PFSK-1 (cell line): ENCODE measurements at regions not wholly inside any gene's neighbourhood (a gene's known extent, or its start where the extent isn't known, plus 50 kb on each side); places are given as distances from the start of the nearest gene placed in this dataset.

ENCODE experiments used
- FOXP2 ChIP-seq: optimal IDR thresholded peaks from 2 replicates; pipeline ENCODE3; 2011; ENCODE audit warnings: borderline replicate concordance, control low read depth, inconsistent platforms; ENCODE audit not compliant: insufficient read depth; ENCODE audit errors: extremely low read length, extremely low read depth
- POLR2AphosphoS5 ChIP-seq: IDR thresholded peaks from 2 replicates; pipeline ENCODE4 v1.6.1; 2012; ENCODE audit warnings: low read depth, mild to moderate bottlenecking, control low read depth, low read length, moderate library complexity
- REST ChIP-seq, 2 experiments: IDR thresholded peaks; 2 replicates each; pipeline versions ENCODE4 v1.6.1 to v1.8.0; 2011 to 2012; ENCODE audit warnings: low read depth in 2 of 2, low read length in 2 of 2, control low read depth in 1 of 2, inconsistent platforms in 1 of 2, mild to moderate bottlenecking in 1 of 2, moderate library complexity in 1 of 2; ENCODE audit not compliant: insufficient read depth in 1 of 2
- SIN3A ChIP-seq: IDR thresholded peaks from 2 replicates; pipeline ENCODE4 v1.6.1; 2012; ENCODE audit warnings: mild to moderate bottlenecking, low read length, moderate library complexity, borderline replicate concordance; ENCODE audit not compliant: insufficient read depth
- TAF1 ChIP-seq: IDR thresholded peaks from 2 replicates; pipeline ENCODE4 v1.6.1; 2012; ENCODE audit warnings: low read length, control low read depth, borderline replicate concordance; ENCODE audit not compliant: insufficient read depth

DNA sequence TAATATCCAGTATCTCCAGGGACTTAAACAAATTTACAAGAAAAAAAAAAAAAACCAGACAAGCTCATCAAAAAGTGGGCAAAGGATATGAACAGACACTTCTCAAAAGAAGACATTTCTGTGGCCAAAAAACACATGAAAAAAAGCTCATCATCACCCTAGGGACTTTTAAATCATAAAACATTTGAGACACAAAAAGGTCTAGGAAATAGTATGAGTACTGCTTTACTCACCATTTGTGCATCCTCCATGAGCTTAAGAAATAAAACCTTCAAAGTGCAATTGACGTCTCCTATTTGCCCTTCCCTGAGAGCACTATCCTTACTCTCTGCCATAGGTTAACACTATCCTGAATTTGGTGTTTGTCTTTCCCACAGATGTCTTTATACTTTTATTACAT is 193.7 kb upstream of the NREP start:
- TF ChIP-seq TAF1 = no peak
- no peak for TF ChIP-seq POLR2AphosphoS5
- TF ChIP-seq SIN3A = no peak
- no peak for TF ChIP-seq FOXP2
- no peak for TF ChIP-seq REST (IDR thresholded peaks at IDR 0.05; ENCODE audit: insufficient read depth in 1 of 2, low read depth in 2 of 2, low read length in 2 of 2)

DNA sequence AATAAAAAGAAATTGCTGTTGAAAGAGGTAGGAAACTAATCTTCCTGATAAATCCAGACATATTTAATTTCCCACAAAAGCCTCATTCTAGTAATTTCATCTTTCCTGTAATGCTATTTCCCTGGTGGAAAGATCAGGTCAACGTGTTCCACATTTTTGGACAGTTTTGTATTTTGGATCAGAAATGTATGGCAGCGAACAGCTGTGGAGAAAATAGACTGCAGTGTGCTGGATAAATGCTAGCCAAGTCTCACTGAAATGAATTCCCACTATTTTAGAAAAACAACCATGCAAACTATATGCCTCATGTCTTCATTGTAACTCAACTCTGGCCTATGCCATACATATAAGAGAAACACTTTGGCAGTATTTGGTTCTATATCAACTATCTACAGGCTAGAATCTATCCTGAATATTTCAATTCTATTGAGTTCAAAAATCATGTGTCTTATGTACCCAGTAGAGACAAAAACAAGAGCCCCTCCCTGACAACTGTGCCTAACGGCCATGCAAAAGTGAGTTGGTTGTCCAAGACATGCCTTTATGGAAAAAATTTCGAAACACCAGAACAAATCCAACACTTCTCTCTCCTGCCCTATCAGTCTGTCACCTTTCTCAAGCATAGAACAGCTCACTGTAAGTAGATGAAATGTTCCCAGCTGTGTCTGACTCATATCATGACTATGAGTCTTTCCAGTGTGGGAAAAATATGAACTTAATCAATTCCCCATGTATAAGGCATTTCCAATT is 191.3 kb upstream of the NREP start:
- TF ChIP-seq REST (IDR thresholded peaks at IDR 0.05; ENCODE audit: insufficient read depth in 1 of 2, low read depth in 2 of 2, low read length in 2 of 2) = no peak
- no peak for TF ChIP-seq TAF1
- no peak for TF ChIP-seq POLR2AphosphoS5
- TF ChIP-seq SIN3A = no peak
- TF ChIP-seq FOXP2 = no peak

GRCh38 chr5:111946556-111946955 is 189.6 kb upstream of the NREP start:
- no peak for TF ChIP-seq TAF1
- TF ChIP-seq REST (IDR thresholded peaks at IDR 0.05; ENCODE audit: insufficient read depth in 1 of 2, low read depth in 2 of 2, low read length in 2 of 2) = no peak
- no peak for TF ChIP-seq SIN3A
- no peak for TF ChIP-seq POLR2AphosphoS5
- TF ChIP-seq FOXP2 = no peak

DNA sequence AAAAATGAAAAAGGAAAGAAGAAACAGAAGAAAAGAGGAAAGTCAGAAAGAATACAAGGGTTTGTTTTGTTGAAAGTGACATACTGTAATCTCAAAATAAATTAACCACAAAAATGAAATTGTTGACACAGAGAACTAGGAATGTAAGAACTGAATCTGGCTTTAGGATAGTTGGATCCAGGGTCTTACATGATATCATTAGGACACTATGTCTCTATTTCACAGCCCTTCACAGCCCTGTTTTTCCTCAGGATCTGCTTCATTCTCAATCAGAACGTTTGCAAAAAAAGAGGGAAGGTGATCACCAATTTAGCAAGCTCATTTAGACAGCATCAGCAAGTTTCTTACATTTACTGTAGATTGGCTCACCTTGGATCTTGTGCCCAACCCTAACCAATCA is 188.5 kb upstream of the NREP start:
- TF ChIP-seq SIN3A (no peak), REST (IDR thresholded peaks at IDR 0.05; ENCODE audit: insufficient read depth in 1 of 2, low read depth in 2 of 2, low read length in 2 of 2) (no peak), TAF1 (no peak), FOXP2 (no peak), POLR2AphosphoS5 (no peak)
